ENCODE measurements at regions not wholly inside any gene's neighbourhood (a gene's known extent, or its start where the extent isn't known, plus 50 kb on each side); places are given as distances from the start of the nearest gene placed in this dataset.
"Not testable (repeated sequence)": the region's sequence is repeated elsewhere in the genome, so short reads cannot be mapped to it uniquely, and the experiment has no call there.

- FAIRE-seq (no peak), DNase-seq (ENCODE audit: insufficient read length, low spot score) (no peak)
- TF ChIP-seq CTCF (IDR thresholded peaks at IDR 0.05; ENCODE audit: insufficient read depth, missing control alignments) = no peak
Measured at GRCh38 chr1:72954943-72955342, 672.6 kb upstream of the NEGR1 start.

DNA sequence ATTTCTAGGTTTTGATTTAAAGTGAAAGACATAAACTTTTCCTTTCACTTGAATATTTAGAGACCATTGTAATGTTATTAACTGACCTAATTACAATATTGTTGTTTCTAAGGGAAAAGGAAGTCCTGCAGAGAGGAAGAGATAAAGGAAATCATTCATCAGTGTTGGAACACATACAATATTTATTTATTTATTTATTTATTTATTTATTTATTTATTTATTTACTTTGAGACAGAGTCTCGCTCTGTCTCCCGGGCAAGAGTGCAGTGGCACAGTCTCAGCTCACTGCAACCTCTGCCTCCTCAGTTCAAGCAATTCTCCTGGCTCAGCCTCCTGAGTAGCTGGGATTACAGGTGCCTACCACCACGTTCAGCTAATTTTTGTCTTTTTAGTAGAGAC is 668.6 kb upstream of the NEGR1 start:
- DNase-seq (ENCODE audit: insufficient read length, low spot score); FAIRE-seq: not testable (repeated sequence)

DNA sequence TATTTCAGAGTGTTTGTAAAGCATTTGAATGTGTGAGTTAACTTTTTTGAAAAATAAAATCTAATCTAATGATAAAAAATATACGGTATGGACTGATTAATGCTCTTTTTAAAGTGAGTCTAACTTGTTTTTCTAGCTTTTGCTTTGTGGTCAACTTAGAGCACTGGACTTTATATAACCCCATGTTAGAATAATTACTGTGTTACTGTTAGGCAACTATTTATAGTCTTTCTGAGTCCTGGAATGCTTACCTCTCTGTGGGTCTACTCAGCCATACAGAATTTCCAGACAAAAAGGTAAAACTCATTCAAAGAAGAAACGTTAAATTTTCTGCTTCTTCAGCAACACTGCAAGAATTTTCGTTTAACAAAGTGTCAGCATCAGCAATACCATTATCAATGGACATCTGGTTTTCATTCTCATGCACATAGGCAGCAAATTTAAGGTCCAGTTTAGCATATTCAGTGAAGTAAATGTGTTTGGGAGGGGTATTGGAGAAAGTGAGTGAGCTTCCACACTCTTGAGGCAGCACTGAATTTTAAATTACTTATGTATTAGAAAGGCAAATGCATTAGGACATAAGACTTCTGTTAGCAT is 664.7 kb upstream of the NEGR1 start:
- TF ChIP-seq CTCF (IDR thresholded peaks at IDR 0.05; ENCODE audit: insufficient read depth, missing control alignments) = no peak
- no peak for FAIRE-seq
- no peak for DNase-seq (ENCODE audit: insufficient read length, low spot score)

DNA sequence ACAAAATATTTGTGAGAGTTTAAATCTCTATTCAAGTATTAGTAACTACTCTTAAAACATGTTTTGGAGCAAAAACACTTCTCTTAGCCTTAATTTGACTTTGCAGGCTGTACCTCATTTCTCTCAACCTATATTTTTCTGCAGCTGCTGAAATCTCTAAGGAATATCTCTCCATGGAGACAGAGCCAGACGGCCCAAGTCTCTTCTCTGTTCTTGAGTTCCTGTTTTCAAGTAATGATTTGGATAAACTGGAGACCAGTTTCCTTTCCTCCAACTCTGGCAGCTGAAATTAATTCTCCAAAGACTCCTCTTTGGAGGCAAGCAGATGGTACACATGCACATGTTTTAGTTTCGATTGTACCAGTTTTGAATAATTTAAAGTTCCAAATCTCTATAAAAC is 659.7 kb upstream of the NEGR1 start:
- DNase-seq (ENCODE audit: insufficient read length, low spot score) (no peak), FAIRE-seq (no peak)
- TF ChIP-seq CTCF (IDR thresholded peaks at IDR 0.05; ENCODE audit: insufficient read depth, missing control alignments) = no peak

- no peak for DNase-seq (ENCODE audit: insufficient read length, low spot score)
- FAIRE-seq = no peak
- TF ChIP-seq CTCF (IDR thresholded peaks at IDR 0.05; ENCODE audit: insufficient read depth, missing control alignments) = no peak
Measured at GRCh38 chr1:72938408-72938807, 656.1 kb upstream of the NEGR1 start.

DNA sequence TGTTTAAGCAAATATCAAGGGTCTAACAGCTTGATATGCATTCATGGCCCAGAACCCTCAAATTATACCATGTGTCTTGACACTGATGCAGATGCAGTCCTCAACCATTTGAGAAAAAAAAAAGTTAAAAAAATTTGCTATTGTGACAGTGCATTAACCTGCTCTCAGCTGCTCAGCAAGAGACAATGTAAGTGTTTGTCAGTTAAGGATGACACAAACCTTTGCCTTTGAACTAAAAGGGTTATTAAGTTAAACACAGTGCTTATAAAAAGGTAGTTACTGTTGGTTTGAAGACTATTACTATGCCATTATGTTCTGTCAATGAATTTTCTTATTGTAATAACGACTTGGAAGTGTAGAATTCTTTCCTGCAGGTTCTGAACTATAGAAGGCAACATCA is 655.6 kb upstream of the NEGR1 start:
- FAIRE-seq = no peak
- TF ChIP-seq CTCF (IDR thresholded peaks at IDR 0.05; ENCODE audit: insufficient read depth, missing control alignments) = no peak
- no peak for DNase-seq (ENCODE audit: insufficient read length, low spot score)

DNA sequence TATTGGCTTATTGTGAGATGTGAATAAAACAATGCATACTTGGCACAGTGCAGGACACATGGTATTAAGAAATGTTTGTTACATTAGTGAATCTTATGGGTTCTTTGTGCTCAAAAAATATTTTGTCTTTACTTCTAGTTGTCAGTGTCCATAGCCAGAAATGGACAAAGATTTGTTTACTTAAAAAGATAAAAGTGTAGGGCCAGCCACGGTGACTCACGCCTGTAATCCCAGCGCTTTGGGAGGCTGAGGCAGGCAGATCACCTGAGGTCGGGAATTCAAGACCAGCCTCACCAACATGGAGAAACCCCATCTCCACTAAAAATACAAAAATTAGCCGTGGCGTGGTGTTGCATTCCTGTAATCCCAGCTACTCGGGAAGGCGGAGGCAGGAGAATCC is 654.6 kb upstream of the NEGR1 start:
- FAIRE-seq = no peak
- TF ChIP-seq CTCF (IDR thresholded peaks at IDR 0.05; ENCODE audit: insufficient read depth, missing control alignments) = no peak
- DNase-seq (ENCODE audit: insufficient read length, low spot score) = no peak
